Glomerular visceral epithelial cell (primary cell): ENCODE measurements at regions not wholly inside any gene's neighbourhood (a gene's known extent, or its start where the extent isn't known, plus 50 kb on each side); places are given as distances from the start of the nearest gene placed in this dataset.

Experiments used
- DNase-seq: peaks from one replicate; pipeline ENCODE4 v3.0.0-alpha.2; 2016; ENCODE audit errors: extremely low spot score

- no peak for DNase-seq
Observed at GRCh38 chr6:167493976-167494697, 169.3 kb downstream of the TTLL2 start.

- no peak for DNase-seq
Observed at GRCh38 chr6:167494698-167495435, 170.0 kb downstream of the TTLL2 start.

GRCh38 chr6:167495506-167496401 lies 170.9 kb downstream of the TTLL2 start:
- DNase-seq = no peak

GRCh38 chr6:167496707-167497106 lies 171.8 kb downstream of the TTLL2 start:
- no peak for DNase-seq

- DNase-seq = no peak
Observed at GRCh38 chr6:167497428-167498056, 172.7 kb downstream of the TTLL2 start.

GRCh38 chr6:167499161-167499660 lies 174.3 kb downstream of the TTLL2 start:
- no peak for DNase-seq

- no peak for DNase-seq
Observed at GRCh38 chr6:167500961-167501360, 176.1 kb downstream of the TTLL2 start.

- DNase-seq = no peak
Observed at GRCh38 chr6:167501831-167502385, 177.0 kb downstream of the TTLL2 start.

GRCh38 chr6:167502471-167502870 lies 177.6 kb downstream of the TTLL2 start:
- DNase-seq = no peak

GRCh38 chr6:167504385-167504961 lies 179.6 kb downstream of the TTLL2 start:
- no peak for DNase-seq

- no peak for DNase-seq
Observed at GRCh38 chr6:167505199-167505598, 180.3 kb downstream of the TTLL2 start.

GRCh38 chr6:167505782-167506181 lies 180.9 kb downstream of the TTLL2 start:
- DNase-seq = no peak

- no peak for DNase-seq
Observed at GRCh38 chr6:167506443-167507301, 181.8 kb downstream of the TTLL2 start.

GRCh38 chr6:167507376-167507945 lies 182.6 kb downstream of the TTLL2 start:
- DNase-seq = no peak

- no peak for DNase-seq
Observed at GRCh38 chr6:167508919-167509852, 184.3 kb downstream of the TTLL2 start.

GRCh38 chr6:167509853-167510220 lies 185.0 kb downstream of the TTLL2 start:
- DNase-seq = no peak

GRCh38 chr6:167510648-167511047 lies 185.8 kb downstream of the TTLL2 start:
- DNase-seq = no peak

- DNase-seq = no peak
Observed at GRCh38 chr6:167512696-167513375, 187.9 kb downstream of the TTLL2 start.
